ENCODE measurements at regions not wholly inside any gene's neighbourhood (a gene's known extent, or its start where the extent isn't known, plus 50 kb on each side); places are given as distances from the start of the nearest gene placed in this dataset.

- TF ChIP-seq ZNF761 (CRISPR knock-in tag; conservative IDR thresholded peaks at IDR 0.05), result no peak
- TF ChIP-seq ARID2 (CRISPR knock-in tag; IDR thresholded peaks at IDR 0.05; ENCODE audit: borderline replicate concordance), result no peak
- TF ChIP-seq, protein P1, sequence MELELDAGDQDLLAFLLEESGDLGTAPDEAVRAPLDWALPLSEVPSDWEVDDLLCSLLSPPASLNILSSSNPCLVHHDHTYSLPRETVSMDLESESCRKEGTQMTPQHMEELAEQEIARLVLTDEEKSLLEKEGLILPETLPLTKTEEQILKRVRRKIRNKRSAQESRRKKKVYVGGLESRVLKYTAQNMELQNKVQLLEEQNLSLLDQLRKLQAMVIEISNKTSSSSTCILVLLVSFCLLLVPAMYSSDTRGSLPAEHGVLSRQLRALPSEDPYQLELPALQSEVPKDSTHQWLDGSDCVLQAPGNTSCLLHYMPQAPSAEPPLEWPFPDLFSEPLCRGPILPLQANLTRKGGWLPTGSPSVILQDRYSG (CRISPR knock-in tag; IDR thresholded peaks at IDR 0.05), result no peak
- TF ChIP-seq SP140L (CRISPR knock-in tag; IDR thresholded peaks at IDR 0.05; ENCODE audit: borderline replicate concordance), result no peak
- TF ChIP-seq MBNL3 (CRISPR knock-in tag; conservative IDR thresholded peaks at IDR 0.05), result no peak
- no peak for TF ChIP-seq KIAA2018 (CRISPR knock-in tag; IDR thresholded peaks at IDR 0.05; ENCODE audit: borderline replicate concordance)
- no peak for TF ChIP-seq MTA1 (CRISPR knock-in tag; IDR thresholded peaks at IDR 0.05; ENCODE audit: borderline replicate concordance)
- no peak for TF ChIP-seq BRCA1 (CRISPR knock-in tag; IDR thresholded peaks at IDR 0.05)
- TF ChIP-seq SP1 (IDR thresholded peaks at IDR 0.05), result no peak
- no peak for TF ChIP-seq SP1 (CRISPR knock-in tag; IDR thresholded peaks at IDR 0.05)
- no peak for TF ChIP-seq ZNF446 (CRISPR knock-in tag; IDR thresholded peaks at IDR 0.05)
- TF ChIP-seq ZNF510 (CRISPR knock-in tag; IDR thresholded peaks at IDR 0.05; ENCODE audit: low read depth), result no peak
These were observed 1271.5 kb upstream of the PRMT6 start (continued) for GRCh38 chr1:105785021-105785420.
